NCI-H748 treated with DMSO at 0.1 percent for 48 hours (cell line): ENCODE measurements at regions not wholly inside any gene's neighbourhood (a gene's known extent, or its start where the extent isn't known, plus 50 kb on each side); places are given as distances from the start of the nearest gene placed in this dataset.

ENCODE experiments used
- DNase-seq: peaks from one replicate; lab custom pipeline; 2025; lab: John Stamatoyannopoulos, UW

- DNase-seq, result no peak
Observed at GRCh38 chr2:16333681-16334080, 332.0 kb downstream of the CYRIA start.

GRCh38 chr2:16332681-16333557, 332.7 kb downstream of the CYRIA start:
- DNase-seq, result no peak

GRCh38 chr2:16331772-16332171, 333.9 kb downstream of the CYRIA start:
- DNase-seq, result no peak

GRCh38 chr2:16330982-16331381, 334.7 kb downstream of the CYRIA start:
- no peak for DNase-seq

- DNase-seq, result no peak
Observed at GRCh38 chr2:16330571-16330970, 335.1 kb downstream of the CYRIA start.

- DNase-seq, result no peak
Observed at GRCh38 chr2:16330012-16330411, 335.6 kb downstream of the CYRIA start.

- no peak for DNase-seq
Observed at GRCh38 chr2:16329421-16329820, 336.2 kb downstream of the CYRIA start.

GRCh38 chr2:16328521-16329190, 337.0 kb downstream of the CYRIA start:
- no peak for DNase-seq

GRCh38 chr2:16327326-16327725, 338.3 kb downstream of the CYRIA start:
- no peak for DNase-seq

GRCh38 chr2:16326711-16327300, 338.8 kb downstream of the CYRIA start:
- DNase-seq, result no peak

- DNase-seq, result no peak
Observed at GRCh38 chr2:16325976-16326510, 339.6 kb downstream of the CYRIA start.

GRCh38 chr2:16325016-16325975, 340.3 kb downstream of the CYRIA start:
- no peak for DNase-seq

- no peak for DNase-seq
Observed at GRCh38 chr2:16324544-16324937, 341.1 kb downstream of the CYRIA start.

GRCh38 chr2:16323551-16324543, 341.8 kb downstream of the CYRIA start:
- DNase-seq, result no peak

- DNase-seq, result no peak
Observed at GRCh38 chr2:16323126-16323520, 342.5 kb downstream of the CYRIA start.

- no peak for DNase-seq
Observed at GRCh38 chr2:16322308-16323125, 343.1 kb downstream of the CYRIA start.

GRCh38 chr2:16321872-16322271, 343.8 kb downstream of the CYRIA start:
- DNase-seq, result no peak

- no peak for DNase-seq
Observed at GRCh38 chr2:16321256-16321655, 344.4 kb downstream of the CYRIA start.

GRCh38 chr2:16320716-16321115, 344.9 kb downstream of the CYRIA start:
- DNase-seq, result peak; percentile 81
